Skeletal muscle satellite cell (primary cell): ENCODE measurements at regions not wholly inside any gene's neighbourhood (a gene's known extent, or its start where the extent isn't known, plus 50 kb on each side); places are given as distances from the start of the nearest gene placed in this dataset. TPM values are rescaled to one million over a fixed set of nuclear protein-coding genes. Genes with fewer than 3 reads are reported as not detected.

Experiments
- H3K27me3 ChIP-seq: 2 replicates; pipeline ENCODE4 v1.7.0; 2013; ENCODE audit warnings: low read length; ENCODE audit not compliant: control insufficient read depth, insufficient read depth
- H3K36me3 ChIP-seq: 2 replicates; pipeline ENCODE4 v1.7.0; 2013; ENCODE audit warnings: mild to moderate bottlenecking, control low read depth, low read length; ENCODE audit not compliant: insufficient read depth
- H3K4me1 ChIP-seq: 2 replicates; pipeline ENCODE4 v1.7.0; 2013; ENCODE audit warnings: low read length; ENCODE audit not compliant: control insufficient read depth, insufficient read depth
- H3K4me2 ChIP-seq: 2 replicates; pipeline ENCODE4 v1.7.0; 2013; ENCODE audit warnings: mild to moderate bottlenecking, low read length
- H3K4me3 ChIP-seq: 2 replicates; pipeline ENCODE4 v1.7.0; 2013; ENCODE audit warnings: low read length
- H3K9ac ChIP-seq: 2 replicates; pipeline ENCODE4 v1.7.0; 2013; ENCODE audit warnings: mild to moderate bottlenecking, low read depth, low read length, moderate library complexity
- H3K9me3 ChIP-seq: replicated peaks from 2 replicates; pipeline ENCODE4 v1.7.0; 2013; ENCODE audit warnings: mild to moderate bottlenecking, control low read depth, low read length
- small RNA-seq: library from RNA; depleted of rRNA; stranded (forward); fragments of <200 nt; gene quantifications from one replicate; pipeline ENCODE3, GENCODE V24; 2012

DNA sequence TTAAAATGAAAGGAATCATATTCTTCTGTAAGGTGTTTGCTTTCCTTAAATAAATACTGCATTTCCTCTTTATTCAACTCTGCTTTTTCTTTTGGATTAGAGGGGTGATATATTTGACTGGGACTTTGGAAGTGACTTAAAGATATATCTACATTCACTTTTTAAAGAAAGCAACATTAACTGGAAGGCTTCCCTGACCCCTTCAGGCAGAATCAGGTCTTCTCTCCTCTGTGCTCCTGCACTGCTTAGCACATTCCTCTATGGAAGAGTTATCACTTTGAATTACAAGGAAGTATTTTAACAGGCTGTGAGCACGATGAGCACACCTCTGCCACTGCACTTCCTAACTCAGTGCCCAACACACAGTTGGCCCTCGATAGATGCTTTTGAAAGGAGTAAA lies 59.2 kb upstream of the POU3F2 start:
- H3K4me1 ChIP-seq, result no peaks in the 10 kb centered on the region

DNA sequence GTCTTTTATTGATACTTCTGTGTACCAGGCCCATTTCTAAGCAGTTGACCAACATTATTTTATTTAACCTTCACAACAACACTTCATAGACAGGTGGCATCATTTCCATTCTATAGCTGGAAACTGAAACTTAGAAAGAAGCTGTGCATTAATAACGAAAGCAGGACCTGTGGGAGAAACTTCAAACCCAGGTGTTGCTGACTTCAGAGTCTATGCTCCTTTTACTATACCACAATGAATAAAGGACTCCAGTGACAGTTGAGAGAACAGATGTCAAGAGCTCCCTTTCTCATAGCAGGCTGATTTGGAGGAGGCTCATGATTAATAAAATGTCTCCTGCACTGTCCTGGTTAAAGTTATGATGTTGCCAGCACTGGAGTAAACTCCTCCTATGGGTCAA lies 56.6 kb upstream of the POU3F2 start:
- no peaks in the 10 kb centered on the region for H3K36me3 ChIP-seq
- H3K9ac ChIP-seq, result no peak overlapping the region
- no peak overlapping the region for H3K4me3 ChIP-seq
- no peak overlapping the region for H3K4me2 ChIP-seq
- no peaks in the 10 kb centered on the region for H3K9me3 ChIP-seq
- H3K27me3 ChIP-seq, result peaks cover 38% of the 10 kb centered on the region
- no peaks in the 10 kb centered on the region for H3K4me1 ChIP-seq

More for the DNA sequence above, 59.2 kb upstream of the POU3F2 start:
- Histone ChIP-seq H3K4me2 (no peak overlapping the region), H3K9me3 (no peaks in the 10 kb centered on the region), H3K4me3 (no peak overlapping the region), H3K9ac (no peak overlapping the region), H3K27me3 (peaks cover 31% of the 10 kb centered on the region), H3K36me3 (no peaks in the 10 kb centered on the region)

DNA sequence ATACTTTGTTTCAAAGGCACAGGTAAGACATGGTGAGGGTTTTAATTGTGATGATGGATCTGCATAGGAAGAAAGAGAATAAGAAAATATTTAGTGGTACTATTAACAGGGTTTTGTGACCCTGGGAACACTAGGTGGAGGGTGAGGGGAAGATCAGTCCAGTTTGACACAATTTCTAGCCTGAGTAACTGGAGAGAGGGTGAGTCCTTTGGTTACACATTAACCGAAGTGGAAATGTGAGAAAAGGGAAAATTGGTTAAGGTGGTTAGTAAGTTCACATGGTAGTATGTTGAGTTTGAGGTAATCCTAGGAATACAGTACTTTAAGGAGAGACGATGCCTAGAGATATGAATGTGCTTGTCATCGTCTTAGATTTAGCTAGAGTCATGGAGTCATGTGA lies 54.8 kb upstream of the POU3F2 start:
- Histone ChIP-seq H3K36me3 (no peaks in the 10 kb centered on the region), H3K4me2 (no peak overlapping the region), H3K9me3 (no peaks in the 10 kb centered on the region), H3K4me1 (no peaks in the 10 kb centered on the region), H3K27me3 (peaks cover 34% of the 10 kb centered on the region), H3K9ac (no peak overlapping the region), H3K4me3 (no peak overlapping the region)

DNA sequence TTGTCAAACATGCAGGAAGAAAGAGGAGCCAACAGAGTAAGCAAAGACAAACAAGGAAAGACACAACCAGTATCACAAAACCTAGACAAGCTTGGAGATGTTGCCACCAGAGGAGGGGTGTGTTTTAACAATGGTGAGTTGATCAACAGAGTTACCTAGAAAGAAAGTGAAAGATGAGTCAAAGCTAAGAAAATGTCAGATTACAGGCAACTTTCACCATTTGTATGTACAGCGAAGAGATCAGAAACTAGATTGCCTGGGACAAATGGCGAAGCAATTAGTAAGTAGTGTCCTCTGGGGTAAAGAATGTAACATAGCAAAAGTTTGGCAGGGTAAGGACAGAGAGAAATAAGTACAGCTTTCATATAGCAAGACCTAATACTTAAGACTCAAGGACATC lies 51.6 kb upstream of the POU3F2 start:
- H3K9me3 ChIP-seq, result no peaks in the 10 kb centered on the region
- H3K4me1 ChIP-seq, result no peaks in the 10 kb centered on the region
- H3K36me3 ChIP-seq, result no peaks in the 10 kb centered on the region
- no peak overlapping the region for H3K4me2 ChIP-seq
- no peak overlapping the region for H3K4me3 ChIP-seq
- H3K9ac ChIP-seq, result no peak overlapping the region
- H3K27me3 ChIP-seq, result peaks cover 34% of the 10 kb centered on the region

DNA sequence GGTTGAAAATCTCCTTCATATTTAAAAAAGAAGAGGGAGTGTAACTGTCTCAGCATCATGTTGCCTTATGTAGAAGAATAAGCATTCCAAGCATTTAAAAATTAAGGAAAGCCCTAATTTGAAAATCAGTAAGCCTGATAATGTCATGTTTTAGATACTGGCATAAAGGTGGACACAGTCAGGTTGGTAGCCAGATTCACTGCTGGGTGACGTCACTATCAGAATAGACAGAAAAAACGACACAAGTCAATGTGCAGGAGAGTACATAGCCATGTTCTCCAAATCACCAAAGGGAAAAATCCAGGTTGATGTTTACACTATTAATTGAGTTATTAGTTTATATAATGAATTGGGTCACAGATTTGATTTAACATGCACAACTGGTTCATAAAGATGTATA lies 50.8 kb upstream of the POU3F2 start:
- H3K9me3 ChIP-seq, result no peaks in the 10 kb centered on the region
- H3K36me3 ChIP-seq, result no peaks in the 10 kb centered on the region
- no peak overlapping the region for H3K4me2 ChIP-seq
- no peak overlapping the region for H3K9ac ChIP-seq
- H3K4me3 ChIP-seq, result no peak overlapping the region
- H3K27me3 ChIP-seq, result peaks cover 37% of the 10 kb centered on the region
- H3K4me1 ChIP-seq, result no peaks in the 10 kb centered on the region

Small RNA genes lying in the stretch of these regions (small RNA-seq; reads per million reads assigned to genes)
- gene AL589826.1, result not detected
- not detected for gene MIR2113
